ENCODE measurements at regions not wholly inside any gene's neighbourhood (a gene's known extent, or its start where the extent isn't known, plus 50 kb on each side); places are given as distances from the start of the nearest gene placed in this dataset.

DNA sequence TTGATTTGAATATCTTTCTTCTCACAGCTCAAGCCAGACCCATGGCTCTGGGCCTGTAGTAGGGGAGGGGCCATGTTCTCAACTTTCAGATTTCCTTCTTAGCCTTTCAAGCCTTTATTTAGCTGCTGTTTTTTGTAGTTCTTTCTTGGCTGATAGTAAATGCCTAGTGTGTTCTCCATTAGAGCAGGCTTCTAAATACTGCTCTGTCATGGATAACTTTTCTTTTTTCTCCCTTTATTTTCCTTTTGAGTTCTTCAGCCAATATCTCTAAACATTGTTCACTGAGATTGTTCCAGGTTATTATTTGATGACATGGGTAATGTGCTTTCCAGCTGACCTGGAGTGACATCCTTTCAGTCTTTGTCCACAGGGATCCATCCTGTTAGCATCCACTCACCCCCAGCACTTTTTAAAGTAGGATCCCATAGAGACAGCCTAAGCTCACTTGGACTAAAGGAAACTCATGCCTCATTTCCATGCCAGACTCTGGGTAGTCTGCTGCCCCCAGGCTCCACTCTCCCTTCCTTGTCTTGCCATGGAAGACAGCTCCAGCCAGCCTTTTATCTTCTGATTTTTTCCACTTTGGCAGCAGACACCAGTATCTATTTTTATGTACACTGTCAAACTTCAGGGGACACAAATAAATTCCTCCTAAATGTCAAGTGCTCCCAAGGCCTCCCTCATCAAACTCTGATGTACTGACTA lies 645.6 kb downstream of the RNF144B start (continued):
- TF ChIP-seq, protein P1, sequence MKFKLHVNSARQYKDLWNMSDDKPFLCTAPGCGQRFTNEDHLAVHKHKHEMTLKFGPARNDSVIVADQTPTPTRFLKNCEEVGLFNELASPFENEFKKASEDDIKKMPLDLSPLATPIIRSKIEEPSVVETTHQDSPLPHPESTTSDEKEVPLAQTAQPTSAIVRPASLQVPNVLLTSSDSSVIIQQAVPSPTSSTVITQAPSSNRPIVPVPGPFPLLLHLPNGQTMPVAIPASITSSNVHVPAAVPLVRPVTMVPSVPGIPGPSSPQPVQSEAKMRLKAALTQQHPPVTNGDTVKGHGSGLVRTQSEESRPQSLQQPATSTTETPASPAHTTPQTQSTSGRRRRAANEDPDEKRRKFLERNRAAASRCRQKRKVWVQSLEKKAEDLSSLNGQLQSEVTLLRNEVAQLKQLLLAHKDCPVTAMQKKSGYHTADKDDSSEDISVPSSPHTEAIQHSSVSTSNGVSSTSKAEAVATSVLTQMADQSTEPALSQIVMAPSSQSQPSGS (IDR thresholded peaks at IDR 0.05; ENCODE audit: low read length), result no peak
- TF ChIP-seq CHD2 (IDR thresholded peaks at IDR 0.05; ENCODE audit: low read length) (no peak), SIRT6 (IDR thresholded peaks at IDR 0.05; ENCODE audit: low read length) (no peak), SRF (IDR thresholded peaks at IDR 0.05; ENCODE audit: low read depth, low read length) (no peak), KDM1A (IDR thresholded peaks at IDR 0.05; ENCODE audit: borderline replicate concordance, low read length) (no peak)

Measured in H1 (cell line).